ENCODE measurements at regions not wholly inside any gene's neighbourhood (a gene's known extent, or its start where the extent isn't known, plus 50 kb on each side); places are given as distances from the start of the nearest gene placed in this dataset.

DNA sequence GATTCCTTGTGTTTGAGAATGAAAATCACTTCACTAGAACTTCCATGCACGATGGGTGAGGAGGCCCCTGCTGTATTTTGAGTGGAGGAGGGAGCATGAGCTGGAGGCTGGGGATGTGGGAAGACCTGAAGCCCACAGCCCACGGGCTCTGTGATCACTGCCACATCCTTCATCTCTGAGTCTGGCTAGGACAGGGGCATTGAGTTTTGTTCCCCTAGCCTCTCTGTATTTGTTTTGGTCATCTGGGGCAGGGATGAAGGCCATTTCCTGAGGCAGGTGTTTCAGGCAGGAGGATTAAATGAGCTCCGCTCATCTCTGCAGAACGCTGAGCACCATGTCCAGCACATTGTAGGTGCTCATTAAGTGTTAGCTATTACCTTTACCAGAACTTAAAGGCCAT, 293.6 kb downstream of the GLRX3 start:
- no peak for DNase-seq

- DNase-seq, result no peak
Observed at GRCh38 chr10:130430291-130430690, 294.1 kb downstream of the GLRX3 start.

DNA sequence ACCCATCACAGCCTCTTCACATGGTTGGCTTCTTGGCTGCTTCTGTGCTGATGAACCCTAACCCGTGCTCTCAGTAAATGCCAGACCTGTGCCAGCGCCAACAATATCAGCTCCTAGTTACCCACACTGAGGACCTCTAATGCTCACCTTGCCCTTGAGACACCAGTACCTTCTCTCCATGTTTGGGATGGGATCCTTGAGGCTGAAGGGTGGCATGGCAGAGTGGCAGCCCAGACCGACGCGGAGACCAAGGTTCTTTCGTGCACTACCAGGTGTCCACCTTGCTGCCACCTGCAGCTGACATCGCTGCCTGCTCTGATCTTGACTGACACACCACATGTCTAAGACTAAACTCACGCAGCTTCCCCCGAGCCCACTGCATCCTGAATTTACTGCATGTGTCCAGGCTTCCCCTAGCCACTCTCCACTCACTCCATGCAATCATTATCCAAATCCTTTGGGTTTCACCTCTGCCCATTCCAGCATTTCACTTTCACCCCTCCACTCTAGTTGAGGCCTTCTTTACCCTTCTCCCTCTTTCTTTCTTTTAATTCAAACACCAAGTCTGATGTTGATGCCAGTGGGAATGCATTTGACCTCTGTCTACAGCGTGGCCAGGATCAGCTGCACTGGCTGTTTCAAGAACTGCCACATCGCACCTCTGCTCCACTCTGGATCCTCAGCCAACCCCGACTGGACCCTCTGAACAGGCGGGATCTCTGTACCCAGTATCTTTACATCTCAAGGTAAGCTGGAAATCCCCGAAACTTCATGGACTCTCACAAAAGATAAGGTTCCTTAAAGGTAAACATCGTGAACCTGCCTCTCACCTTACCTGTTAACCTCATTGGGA, 294.9 kb downstream of the GLRX3 start:
- DNase-seq, result no peak

DNA sequence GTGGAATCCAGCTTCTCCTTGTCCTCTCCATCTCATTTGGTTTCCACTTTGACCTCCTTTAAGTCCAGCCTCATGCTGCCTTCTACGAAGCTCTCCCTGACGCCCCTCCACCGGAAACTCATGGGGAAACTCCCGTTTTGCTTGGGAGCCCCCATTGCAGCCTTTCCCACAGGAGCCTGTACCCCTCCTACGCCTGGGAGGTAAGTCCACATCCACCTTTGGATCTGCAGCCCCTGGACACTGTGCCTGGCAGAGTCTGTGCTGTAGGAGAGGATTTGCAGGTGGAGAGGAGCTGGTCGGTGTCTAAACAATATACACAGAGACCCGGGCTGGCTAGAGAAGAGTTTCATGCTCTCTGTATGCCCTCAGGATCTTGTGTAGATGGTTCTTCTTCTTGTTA, 296.1 kb downstream of the GLRX3 start:
- no peak for DNase-seq

DNA sequence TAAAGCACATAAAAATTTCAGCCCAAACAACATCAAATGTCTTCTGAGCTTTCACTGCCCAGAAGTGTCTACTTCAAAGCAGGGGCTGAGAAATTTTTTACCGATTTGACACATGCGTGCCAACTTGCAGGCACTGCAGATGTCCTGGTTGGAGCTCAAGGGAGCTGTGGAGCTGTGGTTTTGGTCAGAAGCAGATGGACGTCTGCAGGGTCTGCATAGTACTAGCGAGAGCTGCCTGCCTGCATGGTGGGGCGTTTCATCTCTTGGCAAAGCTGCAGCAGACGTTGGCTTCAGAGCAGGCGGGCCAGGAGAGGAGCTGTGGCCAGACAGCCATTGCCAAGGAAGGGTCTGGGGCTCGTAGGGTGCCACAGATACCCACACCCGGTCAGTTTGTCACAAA, 296.7 kb downstream of the GLRX3 start:
- DNase-seq, result no peak

GRCh38 chr10:130434446-130435385, 298.5 kb downstream of the GLRX3 start:
- no peak for DNase-seq

GRCh38 chr10:130435961-130436360, 299.8 kb downstream of the GLRX3 start:
- no peak for DNase-seq

DNA sequence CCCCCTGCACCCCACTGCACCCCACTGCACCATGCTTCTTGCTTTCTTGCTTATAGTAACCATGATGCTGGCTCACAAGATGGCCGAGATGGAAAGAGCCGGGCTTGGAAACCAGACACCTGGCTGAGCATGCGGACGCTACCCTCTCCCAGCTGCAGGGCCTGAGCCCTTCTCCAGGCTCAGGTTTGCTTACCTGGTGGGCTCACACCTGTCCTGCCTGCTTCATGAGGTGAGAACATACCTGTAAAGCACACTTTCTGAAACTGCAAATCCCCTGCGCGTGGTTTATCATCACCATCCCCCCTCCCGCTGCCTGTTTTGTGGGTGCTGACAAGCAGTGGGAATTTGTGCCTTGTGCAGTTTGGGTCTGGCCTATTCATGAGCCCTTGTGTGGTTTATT, 302.7 kb downstream of the GLRX3 start:
- DNase-seq, result no peak

- no peak for DNase-seq
Observed at GRCh38 chr10:130439766-130440165, 303.6 kb downstream of the GLRX3 start.

GRCh38 chr10:130440494-130440893, 304.3 kb downstream of the GLRX3 start:
- DNase-seq, result no peak

- no peak for DNase-seq
Observed at GRCh38 chr10:130440971-130441370, 304.8 kb downstream of the GLRX3 start.

DNA sequence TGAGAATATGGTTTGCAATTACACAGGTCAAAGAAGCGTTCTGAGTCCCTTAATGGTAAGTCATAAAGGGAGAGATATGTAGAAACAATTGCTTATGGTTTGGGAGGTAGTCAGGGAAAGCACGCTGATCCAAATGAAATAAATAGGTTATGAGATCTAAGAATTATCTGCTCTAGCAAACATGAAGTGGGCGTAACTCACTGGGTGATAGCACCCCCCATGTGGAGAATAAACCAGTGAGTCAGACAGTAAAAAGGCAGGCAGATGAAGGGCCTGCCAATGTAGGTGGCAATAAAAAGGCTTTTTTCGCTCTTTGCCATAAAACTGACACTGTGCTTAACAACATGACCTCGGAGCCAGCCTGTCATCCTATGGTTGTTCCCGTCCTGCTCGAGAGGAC, 306.9 kb downstream of the GLRX3 start:
- DNase-seq, result no peak

- DNase-seq, result no peak
Observed at GRCh38 chr10:130453036-130453720, 317.0 kb downstream of the GLRX3 start.

GRCh38 chr10:130453721-130454542, 317.7 kb downstream of the GLRX3 start:
- DNase-seq, result no peak

GRCh38 chr10:130454543-130455000, 318.4 kb downstream of the GLRX3 start:
- no peak for DNase-seq

GRCh38 chr10:130455111-130455695, 319.0 kb downstream of the GLRX3 start:
- DNase-seq, result no peak

DNA sequence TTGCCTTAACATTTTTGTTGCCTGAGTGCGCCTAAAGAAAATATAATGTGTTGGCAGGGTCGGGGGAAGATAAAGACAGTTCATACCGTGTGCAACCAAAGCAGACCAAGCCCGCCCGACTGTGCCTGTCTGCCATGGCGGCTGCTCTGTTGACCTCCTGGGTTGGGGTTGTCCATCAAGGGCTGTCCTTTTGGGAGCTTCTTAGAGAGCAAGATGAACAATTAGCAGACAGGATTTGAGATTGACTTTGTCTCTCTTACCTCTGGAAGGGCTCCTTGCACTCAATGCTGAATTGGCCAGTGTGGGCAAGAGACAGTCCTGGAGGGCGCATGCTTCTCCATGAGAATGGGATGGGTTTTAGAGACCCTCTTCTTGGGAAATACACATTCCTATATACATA, 319.6 kb downstream of the GLRX3 start:
- no peak for DNase-seq

- DNase-seq, result no peak
Observed at GRCh38 chr10:130456616-130457015, 320.4 kb downstream of the GLRX3 start.

DNA sequence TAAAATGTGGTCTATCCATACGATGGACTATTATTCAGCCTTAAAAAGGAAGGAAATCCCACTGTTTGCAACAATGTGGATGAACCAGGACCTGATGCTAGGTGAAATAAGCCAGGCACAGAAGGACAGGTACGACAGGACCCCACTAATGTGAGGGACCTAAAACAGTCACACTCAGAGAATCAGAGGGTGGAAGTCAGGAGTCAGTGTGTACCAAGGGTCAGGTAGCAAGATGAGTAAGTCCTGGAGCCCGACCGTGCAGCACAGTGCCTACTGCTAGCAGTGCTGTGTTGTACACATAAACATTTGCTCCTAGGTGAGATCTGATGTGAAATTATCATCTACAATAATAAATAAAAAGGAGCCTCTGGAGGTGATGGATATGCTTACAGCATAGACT, 322.3 kb downstream of the GLRX3 start:
- no peak for DNase-seq

DNA sequence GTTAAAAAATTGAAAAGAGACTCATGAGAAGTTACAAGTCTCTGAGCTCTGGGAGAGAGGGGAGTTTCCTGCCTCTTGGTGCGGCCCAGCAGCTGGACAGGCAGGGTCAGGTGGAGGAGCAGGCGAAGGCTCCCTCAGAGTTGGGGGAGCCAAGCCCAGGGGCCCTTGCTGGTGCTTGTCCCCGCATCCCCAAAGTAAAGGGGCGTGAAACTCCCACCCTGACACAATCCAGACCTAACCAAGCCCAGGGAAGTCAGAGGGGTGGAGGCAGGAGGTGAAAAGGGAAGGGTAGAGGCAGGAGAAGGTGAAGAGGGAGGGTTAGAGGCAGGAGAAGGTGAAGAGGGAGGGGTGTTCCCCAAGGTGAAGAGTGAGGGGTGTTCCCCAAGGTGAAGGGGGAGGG, 322.8 kb downstream of the GLRX3 start:
- no peak for DNase-seq
